IPS-15b (cell line): ENCODE measurements at regions not wholly inside any gene's neighbourhood (a gene's known extent, or its start where the extent isn't known, plus 50 kb on each side); places are given as distances from the start of the nearest gene placed in this dataset.

Source experiments
- H3K27me3 ChIP-seq: one replicate; pipeline ENCODE4 v1.6.1; 2013; ENCODE audit warnings: low read length; ENCODE audit not compliant: control insufficient read depth, insufficient read depth
- H3K36me3 ChIP-seq: one replicate; pipeline ENCODE4 v1.6.1; 2013; ENCODE audit warnings: low read length; ENCODE audit not compliant: control insufficient read depth, insufficient read depth
- H3K4me1 ChIP-seq: one replicate; pipeline ENCODE4 v1.6.1; 2013; ENCODE audit warnings: mild to moderate bottlenecking, low read length; ENCODE audit not compliant: control insufficient read depth, insufficient read depth
- H3K4me3 ChIP-seq: one replicate; pipeline ENCODE4 v1.5.1; 2013; ENCODE audit warnings: low read depth, low read length
- H3K9ac ChIP-seq: one replicate; pipeline ENCODE4 v1.6.1; 2013; ENCODE audit warnings: low read depth, mild to moderate bottlenecking, low read length
- H3K9me3 ChIP-seq: one replicate; pipeline ENCODE4 v1.6.1; 2013; ENCODE audit warnings: mild to moderate bottlenecking, low read length; ENCODE audit not compliant: control insufficient read depth, insufficient read depth

GRCh38 chr2:239535413-239536144 is 134.8 kb upstream of the HDAC4 start:
- H3K4me1 ChIP-seq, result no peaks in the 10 kb centered on the region
- no peaks in the 10 kb centered on the region for H3K36me3 ChIP-seq
- H3K4me3 ChIP-seq, result no peak overlapping the region
- H3K9ac ChIP-seq, result no peak overlapping the region
- no peaks in the 10 kb centered on the region for H3K9me3 ChIP-seq
- no peaks in the 10 kb centered on the region for H3K27me3 ChIP-seq

- Histone ChIP-seq H3K9me3 (no peaks in the 10 kb centered on the region), H3K36me3 (no peaks in the 10 kb centered on the region), H3K4me3 (no peak overlapping the region), H3K4me1 (no peaks in the 10 kb centered on the region), H3K9ac (no peak overlapping the region), H3K27me3 (no peaks in the 10 kb centered on the region)
Observed at GRCh38 chr2:239534581-239535412, 134.0 kb upstream of the HDAC4 start.

- no peak overlapping the region for H3K9ac ChIP-seq
- no peak overlapping the region for H3K4me3 ChIP-seq
- no peaks in the 10 kb centered on the region for H3K9me3 ChIP-seq
- no peaks in the 10 kb centered on the region for H3K4me1 ChIP-seq
- no peaks in the 10 kb centered on the region for H3K27me3 ChIP-seq
- H3K36me3 ChIP-seq, result no peaks in the 10 kb centered on the region
Observed at GRCh38 chr2:239533569-239534316, 132.9 kb upstream of the HDAC4 start.

- H3K9ac ChIP-seq, result no peak overlapping the region
- H3K27me3 ChIP-seq, result no peaks in the 10 kb centered on the region
- no peak overlapping the region for H3K4me3 ChIP-seq
- H3K9me3 ChIP-seq, result no peaks in the 10 kb centered on the region
- H3K4me1 ChIP-seq, result no peaks in the 10 kb centered on the region
- no peaks in the 10 kb centered on the region for H3K36me3 ChIP-seq
Observed at GRCh38 chr2:239532859-239533258, 132.0 kb upstream of the HDAC4 start.

- Histone ChIP-seq H3K9ac (no peak overlapping the region), H3K36me3 (no peaks in the 10 kb centered on the region), H3K27me3 (no peaks in the 10 kb centered on the region), H3K9me3 (no peaks in the 10 kb centered on the region), H3K4me1 (no peaks in the 10 kb centered on the region), H3K4me3 (no peak overlapping the region)
Observed at GRCh38 chr2:239532250-239532649, 131.4 kb upstream of the HDAC4 start.

- Histone ChIP-seq H3K9me3 (no peaks in the 10 kb centered on the region), H3K9ac (no peak overlapping the region), H3K4me1 (no peaks in the 10 kb centered on the region), H3K27me3 (no peaks in the 10 kb centered on the region), H3K4me3 (no peak overlapping the region), H3K36me3 (no peaks in the 10 kb centered on the region)
Observed at GRCh38 chr2:239531456-239532241, 130.8 kb upstream of the HDAC4 start.

GRCh38 chr2:239530749-239531316 is 130.0 kb upstream of the HDAC4 start:
- no peaks in the 10 kb centered on the region for H3K36me3 ChIP-seq
- no peaks in the 10 kb centered on the region for H3K27me3 ChIP-seq
- H3K4me3 ChIP-seq, result no peak overlapping the region
- H3K9ac ChIP-seq, result no peak overlapping the region
- H3K4me1 ChIP-seq, result no peaks in the 10 kb centered on the region
- no peaks in the 10 kb centered on the region for H3K9me3 ChIP-seq

GRCh38 chr2:239529313-239530015 is 128.6 kb upstream of the HDAC4 start:
- no peak overlapping the region for H3K4me3 ChIP-seq
- H3K9me3 ChIP-seq, result no peaks in the 10 kb centered on the region
- no peaks in the 10 kb centered on the region for H3K4me1 ChIP-seq
- no peaks in the 10 kb centered on the region for H3K27me3 ChIP-seq
- H3K9ac ChIP-seq, result no peak overlapping the region
- H3K36me3 ChIP-seq, result no peaks in the 10 kb centered on the region

- no peak overlapping the region for H3K4me3 ChIP-seq
- no peaks in the 10 kb centered on the region for H3K4me1 ChIP-seq
- H3K9ac ChIP-seq, result no peak overlapping the region
- H3K27me3 ChIP-seq, result no peaks in the 10 kb centered on the region
- no peaks in the 10 kb centered on the region for H3K36me3 ChIP-seq
- H3K9me3 ChIP-seq, result no peaks in the 10 kb centered on the region
Observed at GRCh38 chr2:239528883-239529282, 128.1 kb upstream of the HDAC4 start.

- Histone ChIP-seq H3K4me1 (no peaks in the 10 kb centered on the region), H3K9me3 (no peaks in the 10 kb centered on the region), H3K4me3 (no peak overlapping the region), H3K9ac (no peak overlapping the region), H3K27me3 (no peaks in the 10 kb centered on the region), H3K36me3 (no peaks in the 10 kb centered on the region)
Observed at GRCh38 chr2:239528146-239528545, 127.3 kb upstream of the HDAC4 start.
